Astrocyte (in vitro differentiated cells and primary cell): ENCODE measurements at regions not wholly inside any gene's neighbourhood (a gene's known extent, or its start where the extent isn't known, plus 50 kb on each side); places are given as distances from the start of the nearest gene placed in this dataset.

Source experiments
- EZH2 ChIP-seq: IDR thresholded peaks from 2 replicates; pipeline ENCODE4 v1.6.1; 2012; ENCODE audit warnings: mild to moderate bottlenecking, low read length, inconsistent platforms; ENCODE audit not compliant: insufficient read depth
- TF ChIP-seq, protein P1 (sequence below): IDR thresholded peaks from 2 replicates; pipeline ENCODE4 v1.5.1; 2011; ENCODE audit warnings: low read depth, mild to moderate bottlenecking, inconsistent platforms, low read length, moderate library complexity; ENCODE audit not compliant: insufficient read depth

DNA sequence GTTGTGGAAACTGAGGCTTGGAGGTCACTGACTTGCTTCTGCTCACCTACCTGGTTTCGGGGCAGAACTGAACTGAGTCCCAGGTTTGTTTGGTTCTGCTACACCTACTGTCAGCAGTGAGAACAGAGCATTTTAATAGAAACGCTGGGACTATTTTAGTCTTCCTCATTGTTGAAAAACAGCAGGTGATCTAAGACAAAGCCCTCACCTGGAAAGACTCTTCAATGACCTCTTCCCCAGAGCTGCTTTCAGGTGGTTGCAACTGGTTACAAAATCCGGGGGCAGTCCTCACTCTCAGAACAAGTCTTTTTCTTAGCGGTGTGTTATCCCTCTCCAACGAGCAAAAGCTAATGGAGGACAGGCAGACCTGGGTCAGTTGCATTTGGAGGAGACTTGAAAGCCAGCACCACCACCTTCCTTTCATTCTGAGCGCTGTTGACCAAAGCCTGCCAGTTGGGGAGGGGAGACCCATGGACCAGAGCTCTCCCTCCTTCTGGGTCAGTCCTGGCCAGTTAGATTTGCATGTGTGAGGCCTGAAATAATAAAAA lies 217.0 kb downstream of the NCK2 start:
- TF ChIP-seq, protein P1, sequence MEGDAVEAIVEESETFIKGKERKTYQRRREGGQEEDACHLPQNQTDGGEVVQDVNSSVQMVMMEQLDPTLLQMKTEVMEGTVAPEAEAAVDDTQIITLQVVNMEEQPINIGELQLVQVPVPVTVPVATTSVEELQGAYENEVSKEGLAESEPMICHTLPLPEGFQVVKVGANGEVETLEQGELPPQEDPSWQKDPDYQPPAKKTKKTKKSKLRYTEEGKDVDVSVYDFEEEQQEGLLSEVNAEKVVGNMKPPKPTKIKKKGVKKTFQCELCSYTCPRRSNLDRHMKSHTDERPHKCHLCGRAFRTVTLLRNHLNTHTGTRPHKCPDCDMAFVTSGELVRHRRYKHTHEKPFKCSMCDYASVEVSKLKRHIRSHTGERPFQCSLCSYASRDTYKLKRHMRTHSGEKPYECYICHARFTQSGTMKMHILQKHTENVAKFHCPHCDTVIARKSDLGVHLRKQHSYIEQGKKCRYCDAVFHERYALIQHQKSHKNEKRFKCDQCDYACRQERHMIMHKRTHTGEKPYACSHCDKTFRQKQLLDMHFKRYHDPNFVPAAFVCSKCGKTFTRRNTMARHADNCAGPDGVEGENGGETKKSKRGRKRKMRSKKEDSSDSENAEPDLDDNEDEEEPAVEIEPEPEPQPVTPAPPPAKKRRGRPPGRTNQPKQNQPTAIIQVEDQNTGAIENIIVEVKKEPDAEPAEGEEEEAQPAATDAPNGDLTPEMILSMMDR: no peak
- TF ChIP-seq EZH2: no peak
